Liver (tissue), 3 donors: ENCODE measurements at regions not wholly inside any gene's neighbourhood (a gene's known extent, or its start where the extent isn't known, plus 50 kb on each side); places are given as distances from the start of the nearest gene placed in this dataset.

Experiments used
- ATF3 ChIP-seq: IDR thresholded peaks from 2 replicates; pipeline ENCODE4 v1.6.1; 2016; ENCODE audit warnings: antibody characterized with exemption
- GABPA ChIP-seq, 2 donors: IDR thresholded peaks in 1 of 2; conservative IDR thresholded peaks in 1 of 2; 2 replicates each; pipeline ENCODE4 v1.6.1; 2016; ENCODE audit warnings: antibody characterized with exemption in 2 of 2, mild to moderate bottlenecking in 1 of 2, moderate library complexity in 1 of 2
- HNF4G ChIP-seq: IDR thresholded peaks from 2 replicates; pipeline ENCODE4 v1.6.1; 2016; ENCODE audit warnings: antibody characterized with exemption
- JUND ChIP-seq, 2 donors: IDR thresholded peaks; 2 replicates each; pipeline ENCODE4 v1.6.1; 2016; ENCODE audit warnings: antibody characterized with exemption in 2 of 2
- MAX ChIP-seq: IDR thresholded peaks from 2 replicates; pipeline ENCODE4 v1.6.1; 2016; ENCODE audit warnings: antibody characterized with exemption
- RAD21 ChIP-seq, 2 donors: IDR thresholded peaks; 2 replicates each; pipeline ENCODE4 v1.6.1; 2016; ENCODE audit warnings: antibody characterized with exemption in 2 of 2, mild to moderate bottlenecking in 2 of 2
- REST ChIP-seq: IDR thresholded peaks from 2 replicates; pipeline ENCODE4 v1.6.1; 2016; ENCODE audit warnings: antibody characterized with exemption, mild to moderate bottlenecking
- TAF1 ChIP-seq: conservative IDR thresholded peaks from 2 replicates; pipeline ENCODE4 v1.6.1; 2016; ENCODE audit warnings: antibody characterized with exemption, mild to moderate bottlenecking
- YY1 ChIP-seq: IDR thresholded peaks from 2 replicates; pipeline ENCODE4 v1.6.1; 2016; ENCODE audit warnings: antibody characterized with exemption, mild to moderate bottlenecking
- TF ChIP-seq, protein P1 (sequence below): fragments of 150-350 bp; IDR thresholded peaks from 2 replicates; pipeline ENCODE4 v1.5.1; 2017; ENCODE audit warnings: improper control_type of control experiment, low read depth, low read length; ENCODE audit not compliant: missing input control
- donor health status: healthy.
- donor health status: healthy.

DNA sequence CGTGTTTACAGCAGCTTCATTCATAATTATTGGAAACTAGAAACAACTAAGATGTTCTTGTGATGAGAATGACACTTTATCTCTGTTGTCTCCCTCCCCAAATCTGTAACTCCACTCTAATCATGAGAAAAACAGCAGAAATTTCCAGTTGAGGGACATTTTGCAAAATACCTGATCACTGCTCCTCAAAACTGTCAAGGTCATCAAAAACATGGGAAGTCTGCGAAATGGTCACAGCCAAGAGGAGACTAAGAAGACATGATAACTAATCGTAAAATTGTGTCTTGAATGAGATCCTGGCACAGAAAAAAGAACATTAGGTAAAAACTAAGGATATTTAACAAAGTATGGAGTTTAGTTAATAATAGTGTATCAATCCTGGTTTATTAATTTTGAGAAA lies 204.2 kb downstream of the CYLD start:
- TF ChIP-seq MAX, result no peak
- TF ChIP-seq TAF1, result no peak
- TF ChIP-seq GABPA (IDR thresholded peaks at IDR 0.05 in 1 of 2, conservative IDR thresholded peaks at IDR 0.05 in 1 of 2), result no peak
- TF ChIP-seq JUND (IDR thresholded peaks at IDR 0.05), result no peak
- TF ChIP-seq, protein P1, sequence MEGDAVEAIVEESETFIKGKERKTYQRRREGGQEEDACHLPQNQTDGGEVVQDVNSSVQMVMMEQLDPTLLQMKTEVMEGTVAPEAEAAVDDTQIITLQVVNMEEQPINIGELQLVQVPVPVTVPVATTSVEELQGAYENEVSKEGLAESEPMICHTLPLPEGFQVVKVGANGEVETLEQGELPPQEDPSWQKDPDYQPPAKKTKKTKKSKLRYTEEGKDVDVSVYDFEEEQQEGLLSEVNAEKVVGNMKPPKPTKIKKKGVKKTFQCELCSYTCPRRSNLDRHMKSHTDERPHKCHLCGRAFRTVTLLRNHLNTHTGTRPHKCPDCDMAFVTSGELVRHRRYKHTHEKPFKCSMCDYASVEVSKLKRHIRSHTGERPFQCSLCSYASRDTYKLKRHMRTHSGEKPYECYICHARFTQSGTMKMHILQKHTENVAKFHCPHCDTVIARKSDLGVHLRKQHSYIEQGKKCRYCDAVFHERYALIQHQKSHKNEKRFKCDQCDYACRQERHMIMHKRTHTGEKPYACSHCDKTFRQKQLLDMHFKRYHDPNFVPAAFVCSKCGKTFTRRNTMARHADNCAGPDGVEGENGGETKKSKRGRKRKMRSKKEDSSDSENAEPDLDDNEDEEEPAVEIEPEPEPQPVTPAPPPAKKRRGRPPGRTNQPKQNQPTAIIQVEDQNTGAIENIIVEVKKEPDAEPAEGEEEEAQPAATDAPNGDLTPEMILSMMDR, result no peak
- no peak for TF ChIP-seq ATF3
- TF ChIP-seq RAD21 (IDR thresholded peaks at IDR 0.05), result no peak
- TF ChIP-seq REST, result no peak
- no peak for TF ChIP-seq HNF4G
- TF ChIP-seq YY1, result no peak
